Panc1 (cell line): ENCODE measurements at regions not wholly inside any gene's neighbourhood (a gene's known extent, or its start where the extent isn't known, plus 50 kb on each side); places are given as distances from the start of the nearest gene placed in this dataset.

Experiments
- POLR2AphosphoS5 ChIP-seq: IDR thresholded peaks from 2 replicates; pipeline ENCODE4 v1.6.1; 2012; ENCODE audit warnings: mild to moderate bottlenecking, low read depth, low read length, moderate library complexity
- TCF7L2 ChIP-seq: IDR thresholded peaks from 2 replicates; pipeline ENCODE4 v1.6.1; 2011; ENCODE audit warnings: mild to moderate bottlenecking, low read depth, low read length, inconsistent platforms
- TF ChIP-seq, protein P1 (sequence below): fragments of 450-650 bp; IDR thresholded peaks from 2 replicates; pipeline ENCODE4 v1.5.1; 2017; ENCODE audit warnings: mild to moderate bottlenecking

DNA sequence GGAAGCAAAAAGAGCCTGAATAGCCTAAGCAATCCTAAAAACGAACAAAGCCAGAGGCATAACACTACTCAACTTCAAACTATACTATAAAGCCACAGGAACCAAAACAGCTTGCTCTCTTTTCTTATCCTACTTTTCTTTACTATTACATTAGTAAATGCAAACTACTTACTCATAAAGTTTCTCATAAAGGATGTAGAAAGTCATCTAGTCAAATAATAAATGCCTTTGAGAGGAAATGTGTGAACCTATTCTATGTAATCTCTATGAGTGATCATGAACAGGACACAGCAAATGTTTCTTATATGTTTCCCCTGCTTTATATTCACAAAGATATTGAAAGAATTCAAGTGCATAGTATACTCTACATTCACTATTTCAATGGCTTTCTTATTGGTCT, 176.9 kb upstream of the MDGA2 start:
- TF ChIP-seq TCF7L2 (no peak), POLR2AphosphoS5 (no peak)
- TF ChIP-seq, protein P1, sequence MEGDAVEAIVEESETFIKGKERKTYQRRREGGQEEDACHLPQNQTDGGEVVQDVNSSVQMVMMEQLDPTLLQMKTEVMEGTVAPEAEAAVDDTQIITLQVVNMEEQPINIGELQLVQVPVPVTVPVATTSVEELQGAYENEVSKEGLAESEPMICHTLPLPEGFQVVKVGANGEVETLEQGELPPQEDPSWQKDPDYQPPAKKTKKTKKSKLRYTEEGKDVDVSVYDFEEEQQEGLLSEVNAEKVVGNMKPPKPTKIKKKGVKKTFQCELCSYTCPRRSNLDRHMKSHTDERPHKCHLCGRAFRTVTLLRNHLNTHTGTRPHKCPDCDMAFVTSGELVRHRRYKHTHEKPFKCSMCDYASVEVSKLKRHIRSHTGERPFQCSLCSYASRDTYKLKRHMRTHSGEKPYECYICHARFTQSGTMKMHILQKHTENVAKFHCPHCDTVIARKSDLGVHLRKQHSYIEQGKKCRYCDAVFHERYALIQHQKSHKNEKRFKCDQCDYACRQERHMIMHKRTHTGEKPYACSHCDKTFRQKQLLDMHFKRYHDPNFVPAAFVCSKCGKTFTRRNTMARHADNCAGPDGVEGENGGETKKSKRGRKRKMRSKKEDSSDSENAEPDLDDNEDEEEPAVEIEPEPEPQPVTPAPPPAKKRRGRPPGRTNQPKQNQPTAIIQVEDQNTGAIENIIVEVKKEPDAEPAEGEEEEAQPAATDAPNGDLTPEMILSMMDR: no peak
